Astrocyte (in vitro differentiated cells and primary cell): ENCODE measurements at regions not wholly inside any gene's neighbourhood (a gene's known extent, or its start where the extent isn't known, plus 50 kb on each side); places are given as distances from the start of the nearest gene placed in this dataset.

ENCODE experiments used
- EZH2 ChIP-seq: IDR thresholded peaks from 2 replicates; pipeline ENCODE4 v1.6.1; 2012; ENCODE audit warnings: mild to moderate bottlenecking, low read length, inconsistent platforms; ENCODE audit not compliant: insufficient read depth
- TF ChIP-seq, protein P1 (sequence below): IDR thresholded peaks from 2 replicates; pipeline ENCODE4 v1.5.1; 2011; ENCODE audit warnings: low read depth, mild to moderate bottlenecking, inconsistent platforms, low read length, moderate library complexity; ENCODE audit not compliant: insufficient read depth

DNA sequence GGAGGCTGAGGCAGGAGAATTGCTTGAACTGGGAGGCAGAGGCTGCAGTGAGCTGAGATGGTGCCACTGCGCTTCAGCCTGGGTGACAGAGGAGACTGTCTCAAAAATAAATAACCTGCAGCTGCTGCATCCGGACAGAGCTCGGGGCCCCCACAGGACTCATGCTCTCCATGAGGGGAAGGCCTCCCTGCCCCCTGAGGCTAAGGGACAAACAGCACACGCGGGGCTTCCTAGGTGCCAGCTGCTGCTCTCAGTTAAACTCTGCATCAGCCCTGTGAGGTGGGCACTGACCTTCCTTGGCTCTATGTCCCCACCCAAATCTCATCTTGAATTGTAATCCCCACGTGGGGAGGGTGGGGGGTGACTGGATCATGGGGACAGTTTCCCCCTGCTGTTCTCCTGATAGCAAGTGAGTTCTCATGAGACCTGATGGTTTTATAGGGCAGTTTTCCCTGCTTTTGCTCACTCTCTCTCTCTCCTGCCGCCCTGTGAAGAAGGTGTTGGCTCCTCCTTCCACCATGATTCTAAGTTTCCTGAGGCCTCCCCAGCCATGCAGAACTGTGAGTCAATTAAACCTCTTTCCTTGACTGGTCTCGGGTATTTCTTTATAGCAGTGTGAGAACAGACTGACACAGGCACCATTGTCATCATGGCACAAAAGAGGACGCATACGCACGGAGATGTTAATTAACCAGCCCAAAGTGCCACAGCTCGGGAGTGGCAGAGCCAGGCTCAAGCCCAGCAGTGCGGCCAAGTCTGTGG is 49.9 kb upstream of the TAF1B start:
- TF ChIP-seq, protein P1, sequence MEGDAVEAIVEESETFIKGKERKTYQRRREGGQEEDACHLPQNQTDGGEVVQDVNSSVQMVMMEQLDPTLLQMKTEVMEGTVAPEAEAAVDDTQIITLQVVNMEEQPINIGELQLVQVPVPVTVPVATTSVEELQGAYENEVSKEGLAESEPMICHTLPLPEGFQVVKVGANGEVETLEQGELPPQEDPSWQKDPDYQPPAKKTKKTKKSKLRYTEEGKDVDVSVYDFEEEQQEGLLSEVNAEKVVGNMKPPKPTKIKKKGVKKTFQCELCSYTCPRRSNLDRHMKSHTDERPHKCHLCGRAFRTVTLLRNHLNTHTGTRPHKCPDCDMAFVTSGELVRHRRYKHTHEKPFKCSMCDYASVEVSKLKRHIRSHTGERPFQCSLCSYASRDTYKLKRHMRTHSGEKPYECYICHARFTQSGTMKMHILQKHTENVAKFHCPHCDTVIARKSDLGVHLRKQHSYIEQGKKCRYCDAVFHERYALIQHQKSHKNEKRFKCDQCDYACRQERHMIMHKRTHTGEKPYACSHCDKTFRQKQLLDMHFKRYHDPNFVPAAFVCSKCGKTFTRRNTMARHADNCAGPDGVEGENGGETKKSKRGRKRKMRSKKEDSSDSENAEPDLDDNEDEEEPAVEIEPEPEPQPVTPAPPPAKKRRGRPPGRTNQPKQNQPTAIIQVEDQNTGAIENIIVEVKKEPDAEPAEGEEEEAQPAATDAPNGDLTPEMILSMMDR, result no peak
- no peak for TF ChIP-seq EZH2
